ENCODE measurements at regions not wholly inside any gene's neighbourhood (a gene's known extent, or its start where the extent isn't known, plus 50 kb on each side); places are given as distances from the start of the nearest gene placed in this dataset.

GRCh38 chr22:49540913-49541692 is 286.6 kb downstream of the BRD1 start:
- no peak for DNase-seq

DNA sequence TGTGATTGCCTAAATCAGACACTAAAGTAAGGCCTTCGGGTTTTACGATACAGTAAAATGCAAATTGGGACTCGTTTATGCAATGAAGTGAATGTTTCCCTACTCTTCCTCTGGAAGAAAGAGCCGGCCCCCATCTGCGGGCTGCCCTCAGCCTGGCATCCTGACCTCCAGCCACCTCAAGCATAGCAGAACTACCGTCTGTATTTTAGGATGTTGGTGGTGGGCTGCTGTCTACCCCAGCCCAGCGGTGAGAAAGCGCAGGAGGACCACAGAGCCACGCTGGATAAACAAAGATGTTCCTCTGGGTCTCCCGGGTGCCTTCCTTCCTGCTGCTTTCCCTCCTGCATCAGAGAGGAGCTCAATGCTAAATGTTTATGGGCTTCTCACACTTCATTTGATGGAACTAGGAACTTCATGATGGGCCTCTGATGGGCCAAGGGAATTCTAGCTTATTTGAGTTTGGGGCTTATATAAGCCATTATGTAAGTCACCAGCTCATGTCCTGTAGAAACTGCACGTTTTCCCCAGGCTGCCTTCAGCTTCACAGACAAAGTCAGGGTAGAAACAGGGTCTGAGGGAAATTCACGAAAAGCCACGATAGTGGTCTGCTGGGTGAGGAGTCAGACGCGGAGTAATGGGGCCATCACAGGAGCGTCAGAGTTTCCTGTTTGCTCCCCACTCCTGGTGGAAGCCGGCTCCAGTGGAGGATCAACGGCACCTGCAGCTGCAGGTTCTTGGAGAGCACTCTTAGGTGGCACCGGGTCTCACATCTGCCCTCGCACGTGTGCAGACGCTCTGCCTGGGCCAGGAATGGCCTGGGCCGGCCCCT is 287.4 kb downstream of the BRD1 start:
- DNase-seq, result no peak

DNA sequence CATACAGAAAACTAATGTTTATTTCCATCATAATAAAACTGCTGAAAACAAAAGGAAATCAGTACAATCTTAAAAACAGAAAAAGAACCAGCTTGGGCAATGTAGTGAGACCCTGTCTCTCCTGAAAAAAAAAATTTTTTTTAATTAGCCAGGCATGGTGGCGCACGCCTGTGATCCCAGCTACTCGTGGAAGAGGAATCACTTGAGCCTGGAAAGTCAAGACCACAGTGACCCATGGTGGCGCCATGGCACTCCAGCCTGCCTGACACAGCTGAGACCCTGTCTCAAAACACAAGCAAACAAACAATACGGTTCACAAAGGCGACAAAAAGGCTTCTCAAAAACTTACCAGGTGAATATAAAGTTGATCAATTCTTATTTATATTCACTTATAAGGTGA is 289.7 kb downstream of the BRD1 start:
- no peak for DNase-seq

DNA sequence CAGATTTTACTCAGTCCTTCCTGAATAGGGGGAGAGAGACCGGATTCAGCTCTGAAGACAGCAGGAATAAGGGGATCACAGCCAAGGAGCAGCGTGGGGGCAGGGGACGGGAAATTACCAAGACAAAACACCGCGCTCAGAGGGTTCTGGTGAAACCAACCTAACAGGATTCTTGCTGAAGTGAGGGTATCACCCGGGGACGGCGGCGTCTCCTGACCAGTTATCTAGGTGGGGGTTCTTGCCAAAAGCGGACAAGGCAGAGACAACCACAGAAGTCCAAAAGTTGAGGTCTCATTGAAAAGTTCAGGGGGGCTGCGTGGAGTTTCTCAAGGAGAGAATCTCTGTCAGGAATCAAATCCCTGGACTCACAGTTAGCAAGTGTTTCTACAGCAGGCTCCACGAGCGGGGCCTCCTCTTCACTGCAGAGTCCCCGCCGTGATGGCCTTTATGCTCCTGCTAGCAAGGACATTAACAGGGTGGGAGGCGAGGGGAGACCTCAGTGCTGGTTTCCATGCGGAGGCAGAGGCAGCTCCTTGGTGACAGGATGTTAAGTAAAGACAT is 291.0 kb downstream of the BRD1 start:
- no peak for DNase-seq

- DNase-seq, result no peak
Observed at GRCh38 chr22:49535527-49536125, 292.0 kb downstream of the BRD1 start.

DNA sequence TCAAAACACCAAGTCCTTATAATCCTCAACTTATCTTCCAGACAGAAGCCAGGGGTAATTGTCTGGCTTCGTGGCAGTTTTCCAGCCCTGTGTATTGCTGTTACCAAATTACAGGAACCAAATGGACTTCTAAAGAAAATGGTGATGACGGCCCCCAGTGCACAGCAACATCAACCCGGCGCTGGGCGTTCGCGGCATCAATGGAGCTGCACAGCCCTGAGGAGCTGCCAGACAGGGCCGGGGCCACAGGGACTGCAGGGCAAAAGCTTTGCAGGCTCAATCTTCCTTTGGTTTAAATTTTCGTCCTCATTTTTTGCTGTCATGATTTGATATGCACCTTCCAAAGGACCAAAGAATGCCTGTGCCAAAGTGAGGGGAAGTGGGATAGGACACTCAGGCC is 292.5 kb downstream of the BRD1 start:
- DNase-seq, result no peak

DNA sequence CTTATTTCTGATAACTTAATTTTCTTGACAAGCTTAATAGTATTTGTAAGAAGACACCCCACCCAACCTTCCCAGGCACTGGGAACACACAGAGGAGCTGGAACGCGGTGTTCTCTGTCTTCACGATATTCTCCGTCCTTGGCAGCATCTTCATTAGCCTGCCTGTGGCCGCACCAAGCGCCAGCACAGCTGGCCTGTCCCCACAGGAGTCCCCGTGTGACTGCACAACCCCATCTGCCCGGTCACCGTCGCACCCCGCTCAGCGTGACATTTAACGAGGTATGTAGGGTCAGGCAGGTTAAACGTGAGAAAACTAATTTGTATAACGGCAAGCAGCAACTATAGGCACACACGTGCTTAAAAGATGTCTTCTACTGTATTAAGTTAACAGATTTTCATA is 293.3 kb downstream of the BRD1 start:
- DNase-seq, result no peak

DNA sequence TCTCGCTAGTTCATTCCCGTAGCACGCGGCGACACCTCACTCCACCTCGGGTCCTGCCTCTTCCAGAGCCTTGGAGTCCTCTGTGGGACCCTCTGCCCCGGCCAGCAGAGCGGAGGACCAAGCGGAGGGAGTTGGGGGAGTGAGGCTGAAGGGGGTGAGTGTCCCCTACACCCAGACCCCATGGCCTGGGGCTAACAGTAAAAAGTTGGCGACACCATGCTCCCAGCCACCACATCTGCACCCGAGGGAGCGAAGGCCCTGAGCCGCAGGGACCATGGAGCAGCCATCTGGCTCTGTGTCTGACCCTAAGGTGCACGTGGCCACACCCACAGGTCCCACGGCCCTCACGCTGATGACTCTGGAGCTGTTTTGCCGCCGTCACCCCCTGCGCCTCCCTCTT is 293.8 kb downstream of the BRD1 start:
- DNase-seq, result no peak

GRCh38 chr22:49532869-49533802 is 294.5 kb downstream of the BRD1 start:
- DNase-seq, result no peak

- DNase-seq, result no peak
Observed at GRCh38 chr22:49531368-49531791, 296.3 kb downstream of the BRD1 start.

DNA sequence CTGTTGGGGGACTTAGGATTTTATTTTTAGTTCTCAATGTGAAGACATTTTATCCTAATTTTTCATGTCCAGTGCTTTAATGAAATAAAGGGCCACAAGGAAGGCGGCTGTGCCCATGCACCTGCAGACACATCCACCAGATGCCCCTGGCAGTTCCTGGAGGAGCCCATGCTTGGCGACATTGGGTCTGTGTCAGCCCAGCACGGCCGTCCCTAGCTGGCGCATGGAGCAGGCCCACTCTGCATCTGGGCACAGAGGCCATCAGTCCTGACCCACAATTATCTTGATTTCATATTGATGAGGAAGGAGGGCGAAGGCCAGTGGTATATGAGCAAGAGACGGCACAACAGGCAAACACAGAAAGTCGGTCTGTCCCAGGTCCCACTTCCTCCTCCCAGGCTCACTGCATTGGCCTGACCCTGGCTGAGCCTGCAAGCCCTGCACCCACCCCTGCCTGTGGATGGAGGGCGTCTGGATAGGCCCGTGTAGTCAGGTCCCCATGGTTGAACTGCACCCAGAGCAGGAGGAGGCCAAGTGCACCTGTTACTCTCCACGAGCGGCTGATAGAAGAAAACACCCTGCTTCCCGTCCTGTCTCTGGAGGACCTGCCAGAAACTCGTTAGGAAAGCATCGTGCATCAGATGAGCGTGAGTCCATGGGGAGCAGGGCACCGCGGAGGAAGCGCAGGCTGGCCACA is 296.9 kb downstream of the BRD1 start:
- DNase-seq, result no peak

DNA sequence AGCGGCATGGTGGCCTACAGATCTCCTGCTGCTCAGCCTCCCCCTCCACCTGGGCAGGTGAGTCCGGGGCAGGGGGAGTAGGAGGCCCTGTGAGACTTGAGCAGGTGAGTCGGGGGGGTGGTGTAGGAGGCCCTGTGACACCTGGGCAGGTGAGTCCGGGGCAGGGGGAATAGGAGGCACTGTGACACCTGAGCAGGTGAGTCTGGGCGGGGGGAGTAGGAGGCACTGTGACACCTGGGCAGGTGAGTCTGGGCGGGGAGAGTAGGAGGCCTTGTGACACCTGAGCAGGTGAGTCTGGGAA is 299.3 kb downstream of the BRD1 start:
- no peak for DNase-seq

- no peak for DNase-seq
Observed at GRCh38 chr22:49527611-49528419, 299.9 kb downstream of the BRD1 start.

DNA sequence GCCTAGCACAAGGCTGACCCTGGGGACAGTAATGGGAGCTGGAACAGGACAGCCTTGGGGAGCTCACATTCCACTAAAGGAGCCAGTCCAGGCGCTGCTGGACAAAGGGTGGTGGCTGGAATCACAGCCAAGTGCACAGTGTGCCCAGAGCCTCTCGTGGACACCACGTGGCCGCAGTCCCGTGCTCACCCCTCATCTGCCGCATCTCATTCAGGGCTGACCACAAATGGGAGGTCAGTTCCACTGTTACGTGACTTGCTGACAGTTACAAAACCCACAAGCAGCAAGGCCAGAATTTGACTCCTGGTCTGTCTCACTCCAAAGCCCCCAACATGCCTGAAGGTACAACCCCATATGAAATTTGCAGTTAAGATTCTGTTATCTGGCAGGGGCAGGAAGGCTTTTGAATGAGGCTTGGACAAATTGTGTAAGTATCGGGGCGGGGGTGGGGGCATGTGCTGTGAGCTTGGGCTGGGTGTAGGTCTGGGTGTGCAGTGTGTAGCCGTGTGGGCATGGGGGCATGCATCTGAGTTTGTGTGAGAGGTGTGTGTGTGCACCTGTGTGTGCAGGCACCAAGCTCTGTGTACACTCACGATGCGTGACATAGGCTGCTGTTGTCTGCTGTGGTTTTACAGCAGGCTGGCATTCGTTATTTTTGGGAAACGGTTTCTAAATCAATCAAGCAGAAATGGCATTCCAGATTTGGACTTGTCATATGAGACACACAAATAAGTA is 301.7 kb downstream of the BRD1 start:
- no peak for DNase-seq

- DNase-seq, result no peak
Observed at GRCh38 chr22:49525360-49525759, 302.3 kb downstream of the BRD1 start.

GRCh38 chr22:49524362-49524761 is 303.3 kb downstream of the BRD1 start:
- DNase-seq, result no peak

DNA sequence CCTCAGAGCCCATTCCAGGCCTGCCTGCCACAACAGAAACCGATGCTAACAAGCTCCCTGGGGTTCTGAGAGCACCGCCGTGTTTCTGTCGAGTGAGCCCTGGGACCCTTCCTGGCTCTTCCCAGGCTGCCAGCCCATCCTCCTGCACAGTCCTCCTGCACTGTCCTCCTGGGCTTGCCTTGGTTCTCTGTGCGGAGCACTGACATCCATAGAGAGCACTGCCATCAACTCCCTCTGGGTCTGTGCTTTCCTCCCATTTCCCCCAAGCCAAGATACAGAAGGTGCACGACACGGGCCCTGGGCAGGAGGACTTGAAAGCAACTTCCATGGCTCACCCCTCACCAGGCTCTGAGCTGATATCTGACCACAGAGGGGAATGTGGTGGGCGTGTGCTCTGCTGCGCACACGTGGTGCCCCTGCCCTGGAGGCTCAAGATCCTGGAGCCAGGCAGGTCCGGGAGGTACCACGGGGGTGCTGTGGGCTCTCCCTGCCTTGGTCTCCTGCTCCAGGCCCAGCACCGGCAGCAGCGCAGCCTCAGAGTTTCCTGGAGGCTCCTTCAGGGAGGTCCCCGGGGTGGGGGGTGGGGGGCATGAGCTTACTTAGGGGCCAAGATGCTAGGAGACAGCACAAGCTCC is 304.2 kb downstream of the BRD1 start:
- DNase-seq, result no peak

DNA sequence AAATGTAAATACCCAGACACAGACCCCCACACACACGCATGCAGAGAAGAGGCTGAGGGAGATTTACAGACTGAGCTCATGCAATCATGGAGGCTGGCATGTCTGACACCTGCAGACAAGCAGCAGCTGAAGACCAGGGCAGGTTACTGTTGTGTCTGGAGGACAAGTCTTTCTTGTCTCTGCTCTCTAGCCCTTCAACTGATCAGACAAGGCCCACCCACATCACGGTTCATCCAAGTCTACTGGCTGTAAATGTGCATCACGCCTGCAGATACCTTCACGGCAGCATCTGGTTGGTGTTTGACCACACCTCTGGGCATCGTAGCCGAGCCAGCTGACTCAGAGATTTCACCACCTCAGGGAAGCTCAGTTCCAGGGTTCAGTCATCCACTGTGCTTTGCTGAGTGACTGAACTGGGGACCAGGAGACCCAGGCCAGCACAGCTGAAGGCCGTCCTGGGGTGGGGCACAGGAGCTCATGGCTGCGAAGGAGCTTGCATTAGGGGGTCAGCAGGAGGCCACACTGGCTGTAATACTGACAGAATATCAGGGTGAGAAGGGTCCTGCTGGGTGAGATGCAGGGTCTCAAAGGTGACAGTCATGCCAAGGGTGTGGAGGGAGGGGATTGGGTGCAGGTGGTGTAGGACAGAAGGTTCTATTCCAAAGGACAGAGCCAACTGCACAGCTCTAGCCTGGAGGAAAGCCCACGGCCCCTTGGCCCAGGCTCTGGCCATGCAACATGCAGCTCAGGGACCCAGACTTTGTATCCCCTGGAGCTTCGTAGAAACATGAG is 304.9 kb downstream of the BRD1 start:
- no peak for DNase-seq

- DNase-seq, result no peak
Observed at GRCh38 chr22:49521787-49522224, 305.9 kb downstream of the BRD1 start.

Measured in activated naive CD4-positive, alpha-beta T cell treated with anti-CD3 and anti-CD28 coated beads, Interleukin-2, amount 50 U/mL, for 16 hours (primary cell).